Skin of body (tissue), 1 donor: ENCODE measurements at regions not wholly inside any gene's neighbourhood (a gene's known extent, or its start where the extent isn't known, plus 50 kb on each side); places are given as distances from the start of the nearest gene placed in this dataset.
"Not testable (repeated sequence)": the region's sequence is repeated elsewhere in the genome, so short reads cannot be mapped to it uniquely, and the experiment has no call there.

ENCODE experiments used
- DNase-seq: peaks from one replicate; lab custom pipeline; 2025; lab: John Stamatoyannopoulos, UW

GRCh38 chr1:82390627-82391026 is 589.9 kb downstream of the ADGRL2 start:
- DNase-seq: no peak

DNA sequence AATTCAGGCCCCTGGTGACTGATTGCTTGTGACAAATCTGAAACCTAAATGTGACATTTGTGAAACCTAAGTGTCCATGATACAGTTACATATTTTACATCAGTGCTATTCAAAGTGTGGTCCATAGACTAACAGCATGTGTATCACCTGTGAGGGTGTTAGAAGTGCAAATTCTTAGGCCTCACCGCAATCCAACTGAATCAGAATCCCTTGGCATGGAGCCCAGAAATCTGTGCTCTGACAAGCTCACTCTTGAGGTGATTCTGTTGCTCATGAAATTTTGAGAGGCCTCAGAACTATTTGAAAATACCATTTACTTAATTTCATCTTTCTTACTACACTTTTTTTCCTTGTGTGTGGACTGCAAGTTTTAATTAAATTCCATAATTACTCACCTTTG is 587.9 kb downstream of the ADGRL2 start:
- no peak for DNase-seq

- DNase-seq: no peak
Measured at GRCh38 chr1:82387012-82387366, 586.3 kb downstream of the ADGRL2 start.

- DNase-seq: no peak
Measured at GRCh38 chr1:82386365-82387011, 585.8 kb downstream of the ADGRL2 start.

DNA sequence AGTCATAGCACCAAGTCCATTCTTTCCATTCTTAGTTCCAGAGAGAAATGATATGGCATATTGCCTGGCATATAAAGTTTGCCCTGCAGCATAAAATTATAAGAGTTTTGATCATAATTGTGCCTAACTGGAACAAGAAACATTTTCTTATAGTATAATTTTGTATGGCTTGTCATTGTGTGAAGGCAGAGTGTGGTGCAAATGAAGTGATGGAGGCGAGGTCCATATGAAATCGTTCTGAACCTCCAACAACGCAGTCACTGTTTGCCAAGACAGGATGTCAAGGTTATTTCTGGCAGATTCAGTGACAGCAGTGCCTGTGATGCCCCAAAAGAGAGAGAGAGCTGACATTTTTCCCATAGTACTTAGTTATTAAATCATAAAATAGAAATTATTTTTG is 584.0 kb downstream of the ADGRL2 start:
- no peak for DNase-seq

DNA sequence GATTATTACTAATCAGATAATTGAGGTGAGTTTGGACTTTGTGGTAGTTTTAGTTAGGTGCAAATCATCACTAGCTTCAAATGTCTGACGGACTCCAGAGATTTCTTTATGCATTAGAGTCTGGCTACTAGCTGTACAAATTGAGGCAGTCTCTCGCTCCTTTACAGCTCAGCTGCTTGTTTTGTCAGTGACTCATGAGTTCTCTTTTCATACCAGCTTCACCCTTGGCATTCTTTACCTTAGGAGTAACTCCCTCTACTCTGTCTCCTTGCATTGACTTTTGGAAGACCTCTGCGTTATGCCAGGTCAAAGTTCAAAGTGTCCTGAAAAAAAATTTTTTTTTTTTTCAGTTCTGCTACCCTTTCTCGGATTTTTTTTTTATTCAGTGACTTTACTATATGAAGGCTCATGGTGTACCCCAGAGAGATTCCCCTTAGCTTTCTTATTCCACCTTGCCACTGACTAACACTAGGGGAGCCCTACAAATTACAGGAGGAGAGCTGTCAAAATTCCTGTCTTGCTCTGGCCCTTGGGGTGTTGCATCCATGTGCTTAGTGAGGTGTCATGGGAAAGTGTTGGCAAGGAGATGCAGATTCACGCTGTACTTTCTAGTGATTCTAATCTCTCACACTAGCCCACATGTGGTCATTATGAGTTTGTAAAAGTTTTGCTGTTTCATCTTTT is 576.6 kb downstream of the ADGRL2 start:
- DNase-seq: no peak

DNA sequence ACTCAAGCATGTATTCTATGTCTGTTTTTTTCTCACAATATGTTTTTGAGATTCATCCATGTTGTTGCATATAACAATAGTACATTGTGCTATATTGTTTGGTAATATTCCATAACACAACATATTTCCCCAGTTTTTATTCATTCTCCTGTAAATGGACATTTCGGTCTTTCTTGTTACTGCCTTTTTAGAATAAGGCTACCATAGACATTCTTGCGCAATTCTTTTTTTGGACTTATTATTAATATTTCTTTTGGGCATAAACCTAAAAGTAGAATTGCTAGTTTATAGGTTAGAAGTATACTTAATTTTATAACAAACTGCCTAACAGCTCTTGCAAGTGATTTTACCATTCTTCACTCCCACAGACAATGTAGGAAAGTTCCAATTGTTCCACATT is 573.0 kb downstream of the ADGRL2 start:
- no peak for DNase-seq

DNA sequence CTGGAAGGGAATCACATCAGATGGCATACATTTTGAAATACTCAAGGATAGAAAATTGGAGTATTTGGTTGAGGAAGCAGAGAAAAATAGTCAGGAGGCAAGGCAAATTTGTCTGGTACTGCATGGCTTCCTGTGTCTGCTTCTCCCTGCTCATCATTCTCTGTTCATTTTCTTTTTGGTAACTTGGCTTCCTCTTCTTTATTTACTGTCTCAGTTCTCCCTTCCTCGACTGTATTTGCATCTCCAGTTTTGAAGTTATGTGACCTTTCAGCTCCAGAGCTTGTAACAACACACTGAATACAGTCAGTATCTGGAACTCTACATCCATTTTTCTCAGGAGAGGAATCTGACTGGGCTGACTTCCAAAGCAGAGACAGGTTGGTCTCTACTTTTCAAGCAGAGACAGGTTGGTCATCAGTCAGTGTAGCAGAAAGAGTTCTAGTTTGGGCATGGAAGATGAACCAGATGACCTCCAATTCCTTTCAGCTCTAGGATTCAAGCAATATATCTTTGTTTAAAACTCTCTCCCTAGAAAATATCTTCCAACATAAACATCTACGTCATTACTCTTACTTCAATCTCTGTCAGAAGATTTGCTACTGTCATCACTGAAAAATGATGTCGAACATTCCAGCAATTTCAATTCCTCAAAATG is 571.2 kb downstream of the ADGRL2 start:
- DNase-seq: no peak

GRCh38 chr1:82367456-82367855 is 566.7 kb downstream of the ADGRL2 start:
- DNase-seq: no peak

DNA sequence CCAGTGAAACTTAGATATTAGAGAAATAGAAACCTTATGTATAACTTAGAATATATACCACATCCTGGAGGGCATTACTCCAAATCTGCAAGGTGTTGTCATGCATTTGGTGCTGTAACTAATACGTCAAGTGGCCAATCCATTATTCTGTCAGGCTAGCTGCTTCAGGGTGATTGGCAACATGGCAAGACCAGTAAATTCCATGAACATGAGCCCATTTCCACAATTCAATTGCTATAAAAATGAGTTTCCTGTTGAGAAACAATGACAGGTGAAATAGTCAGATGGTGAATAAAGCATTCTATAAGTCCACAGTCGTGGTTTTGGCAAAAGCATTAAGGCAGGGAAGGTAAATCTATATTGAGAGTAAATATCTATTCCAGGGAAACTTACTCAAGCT is 566.0 kb downstream of the ADGRL2 start:
- DNase-seq: no peak

DNA sequence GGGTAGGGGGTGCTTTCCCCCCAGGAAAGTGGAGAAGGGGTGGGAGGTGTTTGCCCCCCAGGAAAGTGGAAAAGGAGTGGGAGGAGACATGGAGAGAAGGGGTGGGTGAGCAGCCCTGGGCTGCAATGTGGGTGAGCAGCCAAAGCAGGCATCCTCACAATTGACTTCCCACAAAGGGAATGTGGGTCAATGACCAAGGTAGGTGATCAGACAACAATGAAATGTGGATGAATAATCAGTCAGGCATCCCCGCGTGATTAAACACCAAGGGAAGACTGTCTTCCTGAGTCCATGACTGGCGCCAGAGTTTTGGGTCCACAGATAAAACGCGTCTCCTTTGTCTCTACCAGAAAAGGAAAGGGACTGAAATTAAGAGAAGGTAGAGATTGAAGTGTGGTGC is 558.8 kb downstream of the ADGRL2 start:
- DNase-seq: not testable (repeated sequence)

DNA sequence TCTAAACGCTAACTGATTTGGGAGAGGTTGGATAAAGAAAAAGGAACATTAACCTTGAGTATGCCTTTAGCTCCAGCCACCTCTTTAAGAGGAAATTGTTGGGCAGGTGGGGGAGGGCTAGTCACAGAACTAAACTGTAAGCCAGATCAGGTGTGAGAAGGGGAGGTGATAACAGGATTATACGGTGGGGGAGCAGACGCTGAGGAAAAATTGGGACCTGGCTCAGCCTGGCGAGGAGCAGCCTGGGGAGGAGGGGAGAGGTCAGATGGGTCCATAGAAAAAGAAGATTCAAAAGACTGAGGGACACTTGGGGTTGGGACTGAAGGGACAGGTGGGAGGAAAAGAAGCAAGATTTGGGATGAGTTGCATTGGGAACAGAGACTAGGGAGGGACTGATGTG is 558.0 kb downstream of the ADGRL2 start:
- DNase-seq: not testable (repeated sequence)

DNA sequence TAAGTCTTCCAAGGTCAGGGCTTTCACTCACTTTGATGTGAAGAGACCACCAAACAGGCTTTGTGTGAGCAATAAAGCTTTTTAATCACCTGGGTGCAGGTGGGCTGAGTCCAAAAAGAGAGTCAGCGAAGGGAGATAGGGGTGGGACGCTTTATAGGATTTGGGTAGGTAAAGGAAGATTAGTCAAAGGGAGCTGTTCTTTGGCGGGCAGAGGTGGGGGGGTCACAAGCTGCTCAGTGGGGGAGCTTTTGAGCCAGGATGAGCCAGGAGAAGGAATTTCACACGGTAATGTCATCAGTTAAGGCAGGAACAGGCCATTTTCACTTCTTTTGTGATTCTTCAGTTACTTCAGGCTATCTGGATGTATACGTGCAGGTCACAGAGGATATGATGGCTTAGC is 553.8 kb downstream of the ADGRL2 start:
- not testable (repeated sequence) for DNase-seq

DNA sequence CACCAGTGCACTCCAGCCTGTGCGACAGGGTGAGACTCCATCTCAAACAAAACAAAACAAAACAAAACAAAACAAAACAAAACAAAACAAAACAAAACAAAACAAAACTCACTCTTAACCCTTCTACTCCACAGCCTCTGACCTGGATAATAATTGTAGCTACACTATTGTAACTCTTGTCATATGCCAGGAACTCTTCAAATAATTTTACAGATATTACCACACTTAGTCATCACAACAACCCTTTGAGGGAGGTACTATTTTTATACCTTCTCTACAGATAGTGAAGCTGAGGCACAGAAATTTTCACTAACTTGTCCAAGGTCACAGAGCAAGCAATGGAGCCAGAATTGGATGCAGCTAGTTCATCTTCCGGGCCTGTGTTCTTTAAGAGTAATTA is 547.8 kb downstream of the ADGRL2 start:
- no peak for DNase-seq

DNA sequence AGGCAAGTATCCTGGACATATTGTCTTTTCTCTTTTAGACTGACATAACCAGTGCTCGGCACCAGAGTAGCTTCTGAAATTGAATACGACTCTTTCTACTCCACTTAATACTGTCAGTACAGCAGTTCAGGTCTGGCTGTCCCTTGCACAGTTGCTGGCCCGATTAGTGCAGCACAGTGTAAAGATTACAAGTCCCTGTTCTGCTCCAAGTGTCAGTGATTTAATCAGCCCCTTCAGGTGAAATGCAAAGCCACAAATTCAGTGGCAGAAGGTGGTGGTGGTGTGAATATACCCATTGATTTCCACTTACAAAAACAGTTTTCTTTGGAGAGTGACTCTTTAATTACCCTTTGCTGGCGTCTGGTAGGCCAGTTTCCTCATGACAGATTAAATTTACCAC is 545.4 kb downstream of the ADGRL2 start:
- DNase-seq: no peak

- no peak for DNase-seq
Measured at GRCh38 chr1:82343381-82343780, 542.6 kb downstream of the ADGRL2 start.

GRCh38 chr1:82337635-82338034 is 536.9 kb downstream of the ADGRL2 start:
- DNase-seq: no peak

DNA sequence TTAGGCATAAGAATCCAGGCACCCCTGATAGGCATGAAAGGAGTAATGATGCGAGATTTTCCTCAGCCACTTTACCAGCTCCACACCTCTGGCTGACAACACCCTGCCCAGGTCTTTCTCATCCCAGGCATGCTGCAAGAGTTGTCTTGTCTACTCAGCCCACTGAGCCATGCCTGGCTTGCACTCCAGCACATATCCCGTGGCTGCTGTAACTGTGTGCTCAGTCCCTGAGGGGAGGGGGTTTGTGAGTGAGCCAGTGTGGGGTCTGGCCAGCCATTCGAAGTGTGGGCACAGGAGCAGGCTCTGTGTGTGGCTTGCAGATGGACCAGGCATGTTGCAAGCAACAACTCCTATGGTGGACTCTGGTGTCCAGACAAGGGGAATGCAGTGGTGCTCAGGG is 529.6 kb downstream of the ADGRL2 start:
- no peak for DNase-seq

DNA sequence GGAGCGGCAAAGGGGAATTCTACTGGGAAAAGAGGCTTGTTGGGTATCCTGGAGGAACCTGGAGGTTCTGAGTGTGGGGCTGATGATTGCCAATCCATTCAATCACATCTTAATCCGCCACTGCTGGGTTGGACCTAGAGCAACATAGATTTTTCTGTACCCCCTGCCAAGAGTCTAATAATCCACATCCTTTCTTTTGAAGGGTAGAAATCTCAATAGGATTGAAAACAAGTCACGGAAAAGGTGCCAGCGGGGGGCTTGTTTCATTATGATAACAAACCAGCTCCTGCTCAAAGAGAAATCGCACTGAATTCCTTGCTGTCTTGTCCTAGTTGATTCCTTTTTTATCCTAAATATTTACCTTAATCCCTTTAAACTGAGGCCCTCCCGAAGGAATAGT is 528.5 kb downstream of the ADGRL2 start:
- no peak for DNase-seq

DNA sequence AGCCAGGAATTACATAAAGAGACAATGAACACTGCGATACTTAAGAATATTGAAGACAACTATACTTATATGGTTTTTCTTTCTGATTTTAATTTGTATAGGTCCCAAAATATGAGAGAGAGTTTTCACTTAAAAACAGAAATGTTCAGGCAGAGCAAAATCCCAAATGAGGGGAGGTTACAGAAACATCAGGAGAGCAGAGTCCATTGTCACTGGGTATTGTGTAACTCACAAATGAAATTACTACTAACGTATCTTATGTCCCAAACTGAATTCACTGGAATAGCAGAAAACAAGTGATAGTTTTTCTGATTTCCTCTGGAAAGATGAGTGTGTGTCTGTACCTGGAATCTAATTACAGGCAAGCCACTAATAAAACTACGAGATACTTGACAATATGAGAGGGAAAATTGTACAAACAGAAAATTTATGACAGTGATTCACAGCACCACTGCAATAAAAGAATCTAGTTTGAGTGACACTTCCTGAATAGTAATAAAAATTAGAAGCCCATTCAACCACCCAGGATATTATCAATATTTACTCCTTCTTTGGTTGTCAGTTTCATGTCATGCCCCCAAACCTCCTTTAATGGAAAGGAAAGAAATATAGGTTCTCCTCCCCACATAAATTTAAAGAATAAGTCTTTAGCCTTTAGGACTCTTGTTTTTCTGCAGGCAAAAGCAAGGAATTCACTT is 522.6 kb downstream of the ADGRL2 start:
- DNase-seq: no peak

DNA sequence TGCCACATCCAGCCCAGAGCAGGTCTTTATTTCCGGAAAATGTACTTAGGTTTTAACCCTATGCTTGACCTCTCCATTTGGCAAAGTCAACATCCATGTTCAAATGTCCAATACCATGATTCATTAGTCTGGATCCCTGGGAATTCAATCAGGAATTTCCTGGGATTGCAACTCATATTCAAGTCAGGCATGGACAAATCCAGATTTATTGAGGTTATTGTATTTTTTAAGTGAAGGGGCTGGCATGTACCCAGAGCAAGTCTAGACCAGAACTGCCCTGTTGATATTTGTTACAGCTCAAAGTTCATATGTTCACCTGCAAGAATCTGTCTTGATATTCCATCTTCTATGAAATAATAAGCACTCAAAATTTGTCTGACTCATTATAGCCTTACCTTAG is 521.1 kb downstream of the ADGRL2 start:
- DNase-seq: no peak

DNA sequence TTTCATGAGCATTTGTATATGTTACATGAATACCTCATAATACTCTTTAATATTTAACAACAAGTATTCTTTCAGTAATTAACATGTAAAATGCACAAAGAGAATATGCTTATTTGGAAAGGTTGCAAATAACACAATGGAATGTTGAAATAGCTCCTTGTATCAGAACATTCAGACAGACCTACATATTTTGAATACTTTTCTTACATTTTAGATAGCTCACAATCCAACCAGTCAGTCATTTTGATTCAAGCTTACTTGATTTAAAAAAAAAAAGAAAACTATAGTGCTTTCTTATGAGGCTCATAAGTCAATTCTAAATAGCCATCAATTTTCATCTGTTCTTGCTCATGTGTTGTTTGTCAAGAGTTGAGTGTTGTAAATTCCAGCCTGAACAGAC is 518.8 kb downstream of the ADGRL2 start:
- DNase-seq: no peak
